ENCODE measurements at regions not wholly inside any gene's neighbourhood (a gene's known extent, or its start where the extent isn't known, plus 50 kb on each side); places are given as distances from the start of the nearest gene placed in this dataset.

DNA sequence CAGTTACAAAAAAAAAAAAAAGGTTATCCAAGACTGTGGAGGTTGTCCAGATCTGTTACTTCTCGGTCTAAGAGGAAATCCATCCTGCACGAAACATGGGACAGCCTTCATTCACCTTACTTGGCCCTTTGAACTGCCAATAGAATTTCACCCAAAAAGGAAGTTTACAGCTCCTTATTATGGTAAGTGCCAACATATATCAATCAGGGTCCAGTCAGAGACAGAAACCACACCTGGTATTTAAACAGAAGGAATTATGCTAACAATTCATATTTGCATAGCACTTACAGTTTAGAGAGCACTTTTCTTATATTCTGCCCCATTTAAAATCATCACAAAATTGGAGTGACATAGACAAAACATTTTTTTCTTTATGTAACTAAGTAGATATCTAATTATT lies 93.6 kb upstream of the PTPN3 start:
- H3K4me3 ChIP-seq (ENCODE audit: low read depth, low read length): no peak overlapping the region
- TF ChIP-seq, protein P1, sequence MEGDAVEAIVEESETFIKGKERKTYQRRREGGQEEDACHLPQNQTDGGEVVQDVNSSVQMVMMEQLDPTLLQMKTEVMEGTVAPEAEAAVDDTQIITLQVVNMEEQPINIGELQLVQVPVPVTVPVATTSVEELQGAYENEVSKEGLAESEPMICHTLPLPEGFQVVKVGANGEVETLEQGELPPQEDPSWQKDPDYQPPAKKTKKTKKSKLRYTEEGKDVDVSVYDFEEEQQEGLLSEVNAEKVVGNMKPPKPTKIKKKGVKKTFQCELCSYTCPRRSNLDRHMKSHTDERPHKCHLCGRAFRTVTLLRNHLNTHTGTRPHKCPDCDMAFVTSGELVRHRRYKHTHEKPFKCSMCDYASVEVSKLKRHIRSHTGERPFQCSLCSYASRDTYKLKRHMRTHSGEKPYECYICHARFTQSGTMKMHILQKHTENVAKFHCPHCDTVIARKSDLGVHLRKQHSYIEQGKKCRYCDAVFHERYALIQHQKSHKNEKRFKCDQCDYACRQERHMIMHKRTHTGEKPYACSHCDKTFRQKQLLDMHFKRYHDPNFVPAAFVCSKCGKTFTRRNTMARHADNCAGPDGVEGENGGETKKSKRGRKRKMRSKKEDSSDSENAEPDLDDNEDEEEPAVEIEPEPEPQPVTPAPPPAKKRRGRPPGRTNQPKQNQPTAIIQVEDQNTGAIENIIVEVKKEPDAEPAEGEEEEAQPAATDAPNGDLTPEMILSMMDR (IDR thresholded peaks at IDR 0.05; ENCODE audit: low read depth, low read length): no peak

DNA sequence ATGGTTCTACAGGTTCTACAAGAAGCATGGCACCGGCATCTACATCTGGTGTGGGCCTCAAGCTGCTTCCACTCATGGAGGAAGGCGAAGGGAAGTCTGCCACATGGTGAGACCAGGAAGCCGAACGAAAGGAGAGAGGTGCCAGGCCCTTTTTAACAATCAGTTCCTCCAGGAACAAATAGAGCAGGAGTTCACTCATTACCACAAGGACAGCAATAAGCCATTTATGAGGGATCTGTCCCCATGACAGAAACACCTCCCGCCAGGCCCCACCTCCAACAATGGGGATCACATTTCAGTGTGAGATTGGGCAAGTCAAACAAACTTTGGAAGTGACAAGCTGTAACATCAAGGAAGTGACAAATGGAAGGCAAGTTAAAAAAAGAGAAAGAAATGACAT lies 95.5 kb upstream of the PTPN3 start:
- H3K4me3 ChIP-seq (ENCODE audit: low read depth, low read length): no peak overlapping the region
- TF ChIP-seq, protein P1 (IDR thresholded peaks at IDR 0.05; ENCODE audit: low read depth, low read length): no peak

DNA sequence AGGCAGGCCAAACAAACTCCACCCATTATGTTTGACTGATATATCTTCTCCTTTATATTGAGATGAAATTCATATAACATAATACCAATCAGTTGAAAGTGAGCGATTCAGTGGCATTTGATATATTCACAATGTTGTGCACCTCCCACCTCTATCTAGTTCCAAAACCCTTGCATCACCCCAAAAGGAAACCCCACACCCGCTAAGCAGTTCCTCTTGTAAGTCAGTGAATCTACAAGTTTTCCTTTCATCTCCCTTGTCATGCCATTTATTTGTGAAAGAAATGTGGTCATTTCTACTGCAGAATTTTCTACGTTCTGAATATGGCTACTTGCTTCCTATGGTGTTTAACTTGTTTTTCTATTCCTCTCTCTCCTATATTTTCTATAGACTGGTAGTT lies 99.4 kb upstream of the PTPN3 start:
- TF ChIP-seq, protein P1 (IDR thresholded peaks at IDR 0.05; ENCODE audit: low read depth, low read length): no peak

DNA sequence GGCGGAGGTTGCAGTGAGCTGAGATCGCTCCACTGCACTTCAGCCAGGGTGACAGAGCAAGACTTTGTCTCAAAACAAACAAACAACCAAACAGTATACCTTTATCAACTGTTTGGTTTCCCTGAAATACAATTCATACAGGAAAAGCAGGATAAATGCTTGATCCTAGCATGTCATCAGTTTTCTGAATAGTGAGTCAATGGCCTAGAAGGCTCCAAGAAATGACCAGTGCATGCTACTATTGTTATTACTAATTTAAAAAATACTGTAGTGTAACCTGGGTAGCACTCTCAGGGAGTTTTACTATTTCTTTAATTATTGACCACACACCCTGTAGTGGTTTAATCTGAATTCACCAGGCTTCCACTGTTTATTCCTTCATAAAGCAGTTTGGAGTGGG lies 101.0 kb upstream of the PTPN3 start:
- TF ChIP-seq, protein P1 (IDR thresholded peaks at IDR 0.05; ENCODE audit: low read depth, low read length): no peak
- no peak overlapping the region for H3K4me3 ChIP-seq (ENCODE audit: low read depth, low read length)

More for the DNA sequence above, 99.4 kb upstream of the PTPN3 start:
- H3K4me3 ChIP-seq (ENCODE audit: low read depth, low read length): no peak overlapping the region

DNA sequence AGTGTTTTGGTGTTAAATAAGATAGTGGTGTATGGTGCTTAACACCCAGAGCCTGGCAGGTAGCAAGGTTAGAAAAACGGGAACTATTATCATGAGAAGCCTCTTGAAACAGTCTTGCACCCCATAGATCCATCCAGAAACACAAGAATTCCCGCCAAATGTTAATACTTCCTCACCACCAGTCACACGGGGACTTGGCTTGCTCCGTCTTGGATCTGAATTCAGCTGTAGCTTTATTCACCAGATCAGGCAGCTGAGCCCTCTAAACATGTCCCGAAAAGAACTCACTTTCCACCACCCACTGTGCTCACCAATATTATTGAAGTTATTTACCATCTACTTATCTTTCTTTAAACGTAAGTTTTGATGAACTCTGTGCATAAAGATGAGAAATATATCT lies 101.6 kb upstream of the PTPN3 start:
- H3K4me3 ChIP-seq (ENCODE audit: low read depth, low read length): no peak overlapping the region
- TF ChIP-seq, protein P1 (IDR thresholded peaks at IDR 0.05; ENCODE audit: low read depth, low read length): no peak

DNA sequence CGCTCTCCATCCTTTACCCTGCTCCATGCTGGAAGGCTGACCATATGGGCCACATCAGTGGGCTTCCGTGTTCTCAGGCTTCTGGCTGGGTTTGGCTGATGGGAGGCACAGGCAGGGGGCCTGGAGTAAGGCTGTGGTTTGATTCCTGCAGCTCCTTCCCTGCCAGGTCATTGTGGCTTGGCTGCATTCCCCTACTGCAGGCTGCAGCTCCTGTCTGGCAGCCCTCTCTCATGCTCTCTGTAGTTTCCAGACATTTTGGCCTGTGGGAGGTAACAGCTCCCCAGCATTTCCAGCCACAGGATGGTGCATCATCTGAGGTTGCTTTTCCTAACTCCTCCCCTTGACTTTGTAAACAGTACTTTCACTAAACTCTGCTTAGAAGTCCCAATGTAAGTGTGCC lies 102.0 kb upstream of the PTPN3 start:
- TF ChIP-seq, protein P1 (IDR thresholded peaks at IDR 0.05; ENCODE audit: low read depth, low read length): no peak
- no peak overlapping the region for H3K4me3 ChIP-seq (ENCODE audit: low read depth, low read length)

DNA sequence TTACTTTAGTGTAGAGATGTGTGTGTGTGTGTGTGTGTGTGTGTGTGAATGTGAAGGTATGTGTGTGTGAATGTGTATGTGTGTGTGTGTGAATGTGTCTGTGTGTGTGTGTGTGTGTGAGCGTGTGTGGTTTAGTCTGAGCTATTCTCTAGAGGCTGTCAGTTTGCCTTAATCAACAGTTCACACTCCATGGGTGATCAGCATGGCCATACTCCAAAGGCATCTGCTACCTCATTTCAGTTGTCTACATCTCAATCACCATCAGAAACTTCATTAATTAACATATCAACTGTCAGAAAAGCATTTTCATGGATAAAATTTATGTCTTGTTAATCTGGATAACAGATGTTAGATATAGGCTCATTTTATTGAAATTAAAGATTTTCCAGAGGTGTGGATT lies 103.1 kb upstream of the PTPN3 start:
- H3K4me3 ChIP-seq (ENCODE audit: low read depth, low read length): no peak overlapping the region
- TF ChIP-seq, protein P1 (IDR thresholded peaks at IDR 0.05; ENCODE audit: low read depth, low read length): no peak
